Tibial nerve (tissue), 4 donors: ENCODE measurements at regions not wholly inside any gene's neighbourhood (a gene's known extent, or its start where the extent isn't known, plus 50 kb on each side); places are given as distances from the start of the nearest gene placed in this dataset.

Experiments
- EP300 ChIP-seq, 2 donors: sonication (generic); formaldehyde crosslinking; IDR thresholded peaks; one replicate each; pipeline ENCODE4 v1.6.1; 2017; ENCODE audit warnings: antibody characterized with exemption in 2 of 2, mild to moderate bottlenecking in 1 of 2
- POLR2A ChIP-seq, 2 donors: fragments of 450-650 bp; IDR thresholded peaks; one replicate each; pipeline ENCODE4 v1.6.1; 2017; ENCODE audit warnings: antibody characterized with exemption in 2 of 2, mild to moderate bottlenecking in 2 of 2, moderate library complexity in 2 of 2
- TF ChIP-seq, protein P1 (sequence below), 5 experiments: fragments of 200-600 bp in 3 of 5; fragments of 450-650 bp in 2 of 5; sonication (generic) in 3 of 5; IDR thresholded peaks; one replicate each; pipeline ENCODE4 v1.5.1; 2016 to 2019; ENCODE audit warnings: antibody characterized with exemption in 5 of 5, mild to moderate bottlenecking in 3 of 5, moderate library complexity in 2 of 5

DNA sequence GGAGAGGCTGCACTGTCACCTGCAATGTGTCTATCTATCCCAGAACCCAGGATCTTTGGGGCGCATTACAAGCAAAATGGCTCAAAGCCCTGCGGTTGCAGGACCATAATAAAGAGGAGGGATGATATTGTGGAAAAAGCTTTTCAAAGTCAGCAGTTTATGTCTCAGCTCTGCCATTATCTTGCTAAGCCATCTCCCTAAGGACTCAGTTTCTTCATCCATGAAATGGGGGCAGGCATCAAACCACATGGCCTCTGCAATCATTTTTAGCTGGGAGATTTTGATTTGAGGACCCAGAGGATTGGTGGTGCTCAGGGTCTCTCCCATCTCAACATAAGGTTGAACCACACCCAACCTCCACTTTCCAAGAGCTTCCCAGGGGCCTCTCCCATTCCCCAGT lies 513.8 kb downstream of the MIAT start:
- TF ChIP-seq, protein P1, sequence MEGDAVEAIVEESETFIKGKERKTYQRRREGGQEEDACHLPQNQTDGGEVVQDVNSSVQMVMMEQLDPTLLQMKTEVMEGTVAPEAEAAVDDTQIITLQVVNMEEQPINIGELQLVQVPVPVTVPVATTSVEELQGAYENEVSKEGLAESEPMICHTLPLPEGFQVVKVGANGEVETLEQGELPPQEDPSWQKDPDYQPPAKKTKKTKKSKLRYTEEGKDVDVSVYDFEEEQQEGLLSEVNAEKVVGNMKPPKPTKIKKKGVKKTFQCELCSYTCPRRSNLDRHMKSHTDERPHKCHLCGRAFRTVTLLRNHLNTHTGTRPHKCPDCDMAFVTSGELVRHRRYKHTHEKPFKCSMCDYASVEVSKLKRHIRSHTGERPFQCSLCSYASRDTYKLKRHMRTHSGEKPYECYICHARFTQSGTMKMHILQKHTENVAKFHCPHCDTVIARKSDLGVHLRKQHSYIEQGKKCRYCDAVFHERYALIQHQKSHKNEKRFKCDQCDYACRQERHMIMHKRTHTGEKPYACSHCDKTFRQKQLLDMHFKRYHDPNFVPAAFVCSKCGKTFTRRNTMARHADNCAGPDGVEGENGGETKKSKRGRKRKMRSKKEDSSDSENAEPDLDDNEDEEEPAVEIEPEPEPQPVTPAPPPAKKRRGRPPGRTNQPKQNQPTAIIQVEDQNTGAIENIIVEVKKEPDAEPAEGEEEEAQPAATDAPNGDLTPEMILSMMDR (IDR thresholded peaks at IDR 0.05) = no peak
- TF ChIP-seq POLR2A (IDR thresholded peaks at IDR 0.05) = no peak
- TF ChIP-seq EP300 (IDR thresholded peaks at IDR 0.05) = no peak
